AG10803 (cell line): ENCODE measurements at regions not wholly inside any gene's neighbourhood (a gene's known extent, or its start where the extent isn't known, plus 50 kb on each side); places are given as distances from the start of the nearest gene placed in this dataset.

Experiments used
- DNase-seq: peaks from one replicate; pipeline ENCODE4 v3.0.0; 2010; ENCODE audit warnings: low read depth
- H3K4me3 ChIP-seq: 2 replicates; pipeline ENCODE4 v1.5.1; 2011; ENCODE audit warnings: mild to moderate bottlenecking, low read length, control low read depth
- CTCF ChIP-seq: conservative IDR thresholded peaks from 2 replicates; pipeline ENCODE4 v1.5.1; 2011; ENCODE audit warnings: mild to moderate bottlenecking, low read length, control low read depth, inconsistent platforms

GRCh38 chr14:101399737-101400517 lies 161.4 kb upstream of the DIO3 start:
- no peak overlapping the region for H3K4me3 ChIP-seq
- TF ChIP-seq CTCF = no peak
- DNase-seq = no peak

GRCh38 chr14:101400830-101401229 lies 160.5 kb upstream of the DIO3 start:
- DNase-seq = peak; percentile 8
- no peak for TF ChIP-seq CTCF
- no peak overlapping the region for H3K4me3 ChIP-seq

GRCh38 chr14:101402936-101403660 lies 158.2 kb upstream of the DIO3 start:
- no peak overlapping the region for H3K4me3 ChIP-seq
- DNase-seq = peak; percentile 7
- no peak for TF ChIP-seq CTCF

- TF ChIP-seq CTCF = no peak
- H3K4me3 ChIP-seq = no peak overlapping the region
- DNase-seq = no peak
Measured at GRCh38 chr14:101404426-101405170, 156.7 kb upstream of the DIO3 start.

GRCh38 chr14:101405171-101405883 lies 156.0 kb upstream of the DIO3 start:
- no peak overlapping the region for H3K4me3 ChIP-seq

More at GRCh38 chr14:101405171-101405883, 156.0 kb upstream of the DIO3 start:
- peak; percentile 22 for DNase-seq
- no peak for TF ChIP-seq CTCF
